HCT116 (cell line): ENCODE measurements at regions not wholly inside any gene's neighbourhood (a gene's known extent, or its start where the extent isn't known, plus 50 kb on each side); places are given as distances from the start of the nearest gene placed in this dataset.
"Not testable (repeated sequence)": the region's sequence is repeated elsewhere in the genome, so short reads cannot be mapped to it uniquely, and the experiment has no call there.

Experiments used
- ATAC-seq: fragments of 200-7000 bp; cut with Tn5 transposase; 2 replicates; pipeline ENCODE4 v1.9.1; 2020; ENCODE audit warnings: mild to moderate bottlenecking, moderate library complexity
- BruUV-seq: library from RNA; stranded (reverse); fragments of 400-500 nt; replicated peaks from 2 replicates; lab custom pipeline; 2021; lab: Mats Ljungman, UMichigan
- CTCF ChIA-PET: fragments of 300-600 bp; sonication (Branson Sonifier 250); formaldehyde crosslinking; loops from one replicate; lab custom pipeline; 2021; ENCODE audit warnings: antibody characterized with exemption; lab: Charles Lee
- POLR2A ChIA-PET: fragments of 300-600, 350-600 bp; sonication (Branson Sonifier 250); formaldehyde crosslinking; loops from one replicate; lab custom pipeline; 2021; ENCODE audit warnings: antibody characterized with exemption; lab: Charles Lee
- RAD21 ChIA-PET, 2 experiments: fragments of 300-600 bp; sonication (Branson Sonifier 250); formaldehyde crosslinking; loops; one replicate each; lab custom pipeline; 2023; ENCODE audit warnings: low total read pairs in 2 of 2; ENCODE audit not compliant: uncharacterized antibody in 2 of 2, unreplicated experiment in 2 of 2, low non-redundant PET in 1 of 2; lab: Charles Lee
- DNase-seq: peaks from one replicate; pipeline ENCODE4 v3.0.0-alpha.2; 2010; ENCODE audit warnings: low read depth, low spot score
- H2AFZ ChIP-seq: fragments of 200-600 bp; shearing (Covaris generic), sonication (generic); 2 replicates; pipeline ENCODE4 v1.6.1; 2017; ENCODE audit warnings: low read depth, mixed run types, mixed read lengths, antibody characterized with exemption, low read length; ENCODE audit not compliant: poor library complexity, severe bottlenecking
- H3K27ac ChIP-seq: 2 replicates; pipeline ENCODE4 v1.5.1; 2012; ENCODE audit warnings: low read depth, low read length
- H3K27me3 ChIP-seq: fragments of 200-600 bp; sonication (generic); 2 replicates; pipeline ENCODE4 v1.6.1; 2016; ENCODE audit warnings: mixed run types, low read length, mixed read lengths; ENCODE audit not compliant: insufficient read depth
- H3K36me3 ChIP-seq, 2 experiments: fragments of 200-500 bp in 1 of 2; fragments of 200-600 bp in 1 of 2; sonication (Bioruptor generic) in 1 of 2; sonication (generic) in 1 of 2; 2 replicates each; pipeline versions ENCODE4 v1.5.1 to v1.6.1; 2014 to 2016; ENCODE audit warnings: low read length in 2 of 2, inconsistent platforms in 1 of 2, mixed read lengths in 1 of 2, mixed run types in 1 of 2; ENCODE audit not compliant: insufficient read depth in 2 of 2, control insufficient read depth in 1 of 2
- H3K4me1 ChIP-seq, 2 experiments: fragments of 200-600 bp in 1 of 2; sonication (generic) in 1 of 2; 2 replicates each; pipeline versions ENCODE4 v1.5.1 to v1.6.1; 2012 to 2017; ENCODE audit warnings: low read length in 2 of 2, inconsistent platforms in 1 of 2, mild to moderate bottlenecking in 1 of 2, mixed read lengths in 1 of 2, mixed run types in 1 of 2, moderate library complexity in 1 of 2; ENCODE audit not compliant: insufficient read depth in 2 of 2, control insufficient read depth in 1 of 2
- H3K4me2 ChIP-seq: fragments of 200-600 bp; sonication (generic); 2 replicates; pipeline ENCODE4 v1.6.1; 2017; ENCODE audit warnings: mixed run types, low read length, mixed read lengths
- H3K4me3 ChIP-seq, 2 experiments: fragments of 200-600 bp in 1 of 2; sonication (generic) in 1 of 2; replicated peaks in 1 of 2; 2 replicates each; pipeline ENCODE4 v1.5.1; 2011 to 2016; ENCODE audit warnings: low read length in 2 of 2, control low read depth in 1 of 2, low read depth in 1 of 2, mild to moderate bottlenecking in 1 of 2, mixed read lengths in 1 of 2, mixed run types in 1 of 2
- H3K79me2 ChIP-seq: fragments of 200-600 bp; sonication (generic); 2 replicates; pipeline ENCODE4 v1.6.1; 2017; ENCODE audit warnings: mild to moderate bottlenecking, mixed run types, low read length, moderate library complexity, mixed read lengths; ENCODE audit not compliant: insufficient read depth
- H3K9ac ChIP-seq: fragments of 200-600 bp; sonication (generic); 2 replicates; pipeline ENCODE4 v1.6.1; 2016; ENCODE audit warnings: low read length, mixed read lengths
- H3K9me2 ChIP-seq: fragments of 200-600 bp; sonication (generic), shearing (Covaris generic); 2 replicates; pipeline ENCODE4 v1.6.1; 2017; ENCODE audit warnings: mixed run types, mild to moderate bottlenecking, moderate library complexity; ENCODE audit not compliant: insufficient read depth
- H3K9me3 ChIP-seq, 2 experiments: fragments of 200-500 bp in 1 of 2; fragments of 200-600 bp in 1 of 2; sonication (Bioruptor generic) in 1 of 2; sonication (generic) in 1 of 2; 2 replicates each; pipeline ENCODE4 v1.6.1; 2014 to 2017; ENCODE audit warnings: low read length in 2 of 2, mixed read lengths in 2 of 2, inconsistent platforms in 1 of 2, low read depth in 1 of 2, mild to moderate bottlenecking in 1 of 2, mixed run types in 1 of 2, moderate library complexity in 1 of 2; ENCODE audit not compliant: control insufficient read depth in 1 of 2, insufficient read depth in 1 of 2
- H4K20me1 ChIP-seq: fragments of 200-600 bp; sonication (generic), shearing (Covaris generic); 2 replicates; pipeline ENCODE4 v1.6.1; 2017; ENCODE audit warnings: mixed run types, mild to moderate bottlenecking, moderate library complexity; ENCODE audit not compliant: insufficient read depth
- EGR1 ChIP-seq: IDR thresholded peaks from 2 replicates; pipeline ENCODE4 v1.6.1; 2012; ENCODE audit warnings: low read depth
- POLR2A ChIP-seq: IDR thresholded peaks from 2 replicates; pipeline ENCODE4 v1.7.0; 2011; ENCODE audit warnings: borderline replicate concordance; ENCODE audit not compliant: insufficient read depth, insufficient read length; ENCODE audit errors: extremely low read depth
- POLR2AphosphoS5 ChIP-seq: IDR thresholded peaks from 2 replicates; pipeline ENCODE4 v1.6.1; 2011; ENCODE audit warnings: mild to moderate bottlenecking, low read depth, low read length, moderate library complexity
- ZFX ChIP-seq: fragments of 450-650 bp; IDR thresholded peaks from 2 replicates; pipeline ENCODE4 v1.6.1; 2017
- intact Hi-C: fragments of 100-400 bp; cut with micrococcal nuclease; formaldehyde crosslinking; loops from 2 replicates; pipeline ENCODE4 v1.10.0; 2022
- TF ChIP-seq, protein P1 (sequence below): IDR thresholded peaks from 2 replicates; pipeline ENCODE4 v1.6.1; 2011; ENCODE audit warnings: mild to moderate bottlenecking, low read length, moderate library complexity; ENCODE audit not compliant: insufficient replicate concordance; ENCODE audit errors: extremely low read depth
- TF ChIP-seq, protein P2 (sequence below): IDR thresholded peaks from 2 replicates; pipeline ENCODE4 v1.6.1; 2012

- BruUV-seq = no TSS peak
- H3K4me3 ChIP-seq = no peak overlapping the region
- H3K79me2 ChIP-seq = no peaks in the 10 kb centered on the region
- no peak overlapping the region for H3K27ac ChIP-seq
- no peaks in the 10 kb centered on the region for H3K9me2 ChIP-seq
- DNase-seq (no peak), ATAC-seq (no peak)
- no peak overlapping the region for H2AFZ ChIP-seq
- POLR2A ChIA-PET = no interaction called here
- no peaks in the 10 kb centered on the region for H3K27me3 ChIP-seq
- no peak for TF ChIP-seq ZFX
- TF ChIP-seq, protein P1, sequence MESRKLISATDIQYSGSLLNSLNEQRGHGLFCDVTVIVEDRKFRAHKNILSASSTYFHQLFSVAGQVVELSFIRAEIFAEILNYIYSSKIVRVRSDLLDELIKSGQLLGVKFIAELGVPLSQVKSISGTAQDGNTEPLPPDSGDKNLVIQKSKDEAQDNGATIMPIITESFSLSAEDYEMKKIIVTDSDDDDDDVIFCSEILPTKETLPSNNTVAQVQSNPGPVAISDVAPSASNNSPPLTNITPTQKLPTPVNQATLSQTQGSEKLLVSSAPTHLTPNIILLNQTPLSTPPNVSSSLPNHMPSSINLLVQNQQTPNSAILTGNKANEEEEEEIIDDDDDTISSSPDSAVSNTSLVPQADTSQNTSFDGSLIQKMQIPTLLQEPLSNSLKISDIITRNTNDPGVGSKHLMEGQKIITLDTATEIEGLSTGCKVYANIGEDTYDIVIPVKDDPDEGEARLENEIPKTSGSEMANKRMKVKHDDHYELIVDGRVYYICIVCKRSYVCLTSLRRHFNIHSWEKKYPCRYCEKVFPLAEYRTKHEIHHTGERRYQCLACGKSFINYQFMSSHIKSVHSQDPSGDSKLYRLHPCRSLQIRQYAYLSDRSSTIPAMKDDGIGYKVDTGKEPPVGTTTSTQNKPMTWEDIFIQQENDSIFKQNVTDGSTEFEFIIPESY = no peak
- TF ChIP-seq POLR2AphosphoS5 = no peak
- no peak for TF ChIP-seq POLR2A
- no peak for TF ChIP-seq EGR1
- H3K9me3 ChIP-seq = no peaks in the 10 kb centered on the region
- CTCF ChIA-PET = no interaction called here
- no peak overlapping the region for H3K9ac ChIP-seq
- no peaks in the 10 kb centered on the region for H4K20me1 ChIP-seq
- H3K36me3 ChIP-seq = no peaks in the 10 kb centered on the region
- no peaks in the 10 kb centered on the region for H3K4me1 ChIP-seq
- RAD21 ChIA-PET = no interaction called here
- no peak overlapping the region for H3K4me2 ChIP-seq
- intact Hi-C loops = no loop called here
Observed at GRCh38 chr12:83506841-83507240, 820.1 kb downstream of the TMTC2 start.

GRCh38 chr12:83505586-83505985, 818.9 kb downstream of the TMTC2 start:
- POLR2A ChIA-PET = no interaction called here
- Histone ChIP-seq H3K79me2 (no peaks in the 10 kb centered on the region), H3K36me3 (no peaks in the 10 kb centered on the region), H4K20me1 (no peaks in the 10 kb centered on the region), H3K27me3 (no peaks in the 10 kb centered on the region), H3K4me3 (no peak overlapping the region), H2AFZ (no peak overlapping the region), H3K9me3 (no peaks in the 10 kb centered on the region), H3K9ac (no peak overlapping the region), H3K4me2 (no peak overlapping the region), H3K4me1 (no peaks in the 10 kb centered on the region), H3K27ac (no peak overlapping the region), H3K9me2 (no peaks in the 10 kb centered on the region)
- RAD21 ChIA-PET = no interaction called here
- no TSS peak for BruUV-seq
- TF ChIP-seq, protein P2, sequence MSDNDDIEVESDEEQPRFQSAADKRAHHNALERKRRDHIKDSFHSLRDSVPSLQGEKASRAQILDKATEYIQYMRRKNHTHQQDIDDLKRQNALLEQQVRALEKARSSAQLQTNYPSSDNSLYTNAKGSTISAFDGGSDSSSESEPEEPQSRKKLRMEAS = no peak
- no peak for DNase-seq
- no peak for ATAC-seq
- intact Hi-C loops = no loop called here
- CTCF ChIA-PET = no interaction called here

- intact Hi-C loops, DNase-seq, H3K4me2 ChIP-seq, H4K20me1 ChIP-seq, RAD21 ChIA-PET, H3K9me2 ChIP-seq, POLR2A ChIA-PET, H3K4me3 ChIP-seq, CTCF ChIA-PET, H3K36me3 ChIP-seq, ATAC-seq, H3K4me1 ChIP-seq, BruUV-seq, H3K79me2 ChIP-seq, H2AFZ ChIP-seq, H3K9me3 ChIP-seq, H3K27me3 ChIP-seq, H3K9ac ChIP-seq, H3K27ac ChIP-seq: not testable (repeated sequence)
Observed at GRCh38 chr12:83499894-83500293, 813.2 kb downstream of the TMTC2 start.
